PC-3 (cell line): ENCODE measurements at regions not wholly inside any gene's neighbourhood (a gene's known extent, or its start where the extent isn't known, plus 50 kb on each side); places are given as distances from the start of the nearest gene placed in this dataset.

Experiments
- EZH2phosphoT487 ChIP-seq: fragments of 300-600 bp; sonication (generic); IDR thresholded peaks from 2 replicates; pipeline ENCODE4 v1.6.1; 2018; ENCODE audit warnings: mild to moderate bottlenecking, antibody characterized with exemption, low read length, borderline replicate concordance
- TF ChIP-seq, protein P1 (sequence below): fragments of 300-600 bp; sonication (generic); conservative IDR thresholded peaks from 2 replicates; pipeline ENCODE4 v1.5.1; 2017; ENCODE audit warnings: antibody characterized with exemption, low read depth, mild to moderate bottlenecking, low read length

DNA sequence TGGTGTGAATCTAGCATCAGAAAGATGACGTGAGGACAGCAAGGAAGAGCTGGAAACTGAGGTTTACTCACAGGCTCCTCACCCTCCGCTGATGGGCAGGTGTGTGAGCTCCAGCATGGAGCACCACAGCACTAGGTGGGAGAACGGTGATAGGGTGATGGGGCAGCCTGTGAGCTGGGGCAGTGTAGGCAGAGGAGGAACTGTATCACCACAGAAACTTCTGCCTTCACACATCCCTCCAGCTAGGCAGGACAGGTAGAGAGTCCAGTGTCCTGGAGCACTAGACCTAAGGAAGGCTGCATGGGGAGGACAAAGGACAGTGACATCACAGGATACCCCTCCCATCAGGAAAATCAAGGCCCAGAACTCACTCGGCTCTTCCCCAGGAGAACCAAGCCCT is 241.8 kb upstream of the PRSS58 start:
- TF ChIP-seq, protein P1, sequence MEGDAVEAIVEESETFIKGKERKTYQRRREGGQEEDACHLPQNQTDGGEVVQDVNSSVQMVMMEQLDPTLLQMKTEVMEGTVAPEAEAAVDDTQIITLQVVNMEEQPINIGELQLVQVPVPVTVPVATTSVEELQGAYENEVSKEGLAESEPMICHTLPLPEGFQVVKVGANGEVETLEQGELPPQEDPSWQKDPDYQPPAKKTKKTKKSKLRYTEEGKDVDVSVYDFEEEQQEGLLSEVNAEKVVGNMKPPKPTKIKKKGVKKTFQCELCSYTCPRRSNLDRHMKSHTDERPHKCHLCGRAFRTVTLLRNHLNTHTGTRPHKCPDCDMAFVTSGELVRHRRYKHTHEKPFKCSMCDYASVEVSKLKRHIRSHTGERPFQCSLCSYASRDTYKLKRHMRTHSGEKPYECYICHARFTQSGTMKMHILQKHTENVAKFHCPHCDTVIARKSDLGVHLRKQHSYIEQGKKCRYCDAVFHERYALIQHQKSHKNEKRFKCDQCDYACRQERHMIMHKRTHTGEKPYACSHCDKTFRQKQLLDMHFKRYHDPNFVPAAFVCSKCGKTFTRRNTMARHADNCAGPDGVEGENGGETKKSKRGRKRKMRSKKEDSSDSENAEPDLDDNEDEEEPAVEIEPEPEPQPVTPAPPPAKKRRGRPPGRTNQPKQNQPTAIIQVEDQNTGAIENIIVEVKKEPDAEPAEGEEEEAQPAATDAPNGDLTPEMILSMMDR, result no peak
- no peak for TF ChIP-seq EZH2phosphoT487
